ENCODE measurements at regions not wholly inside any gene's neighbourhood (a gene's known extent, or its start where the extent isn't known, plus 50 kb on each side); places are given as distances from the start of the nearest gene placed in this dataset.

DNA sequence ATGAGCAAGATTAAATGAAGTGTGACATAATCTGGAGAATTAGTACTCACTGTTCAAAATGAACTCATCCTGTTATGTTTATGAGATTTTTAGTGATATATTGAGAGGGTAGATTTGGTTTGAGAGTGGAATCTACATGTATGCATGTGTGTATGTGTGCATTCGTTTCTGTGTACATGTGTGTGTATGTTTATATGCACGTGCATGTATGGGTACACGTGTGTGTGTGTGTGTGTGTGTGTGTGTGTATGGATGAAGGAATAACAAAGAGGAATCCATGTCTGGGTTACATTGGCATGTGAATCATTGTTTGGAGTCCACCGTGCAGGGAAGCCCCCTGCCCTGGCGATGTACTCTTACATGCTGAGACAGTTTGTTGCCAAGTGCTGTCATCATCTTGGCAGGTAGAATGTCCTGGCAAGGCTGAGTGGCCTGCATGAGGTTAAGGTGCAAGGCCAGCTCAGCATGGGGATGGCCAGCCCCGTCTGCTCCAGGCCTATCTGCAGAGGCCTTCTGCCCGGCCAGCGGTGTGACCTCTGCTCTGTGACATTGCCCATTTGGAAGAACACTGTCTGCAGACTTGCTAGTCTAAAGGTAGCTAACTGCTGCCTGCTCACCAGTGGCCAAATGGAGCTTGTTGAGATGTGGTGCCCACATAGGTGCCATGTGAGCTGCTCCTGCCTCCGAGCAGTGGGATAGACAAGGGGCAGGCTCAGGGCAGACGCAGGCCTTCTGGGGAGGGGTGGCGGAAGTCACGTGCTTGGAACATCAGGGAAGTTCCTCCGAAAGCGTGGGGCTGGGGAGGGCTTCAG lies 222.3 kb downstream of the TEX29 start:
- Histone ChIP-seq H3K4me3 (ENCODE audit: low read depth, low read length, poor library complexity, severe bottlenecking) (no peak overlapping the region), H3K4me1 (ENCODE audit: insufficient read depth, low read length, poor library complexity, severe bottlenecking) (no peaks in the 10 kb centered on the region), H3K27me3 (replicated peaks; ENCODE audit: insufficient read depth, low read depth, low read length, poor library complexity) (peaks cover 18% of the 10 kb centered on the region), H3K36me3 (ENCODE audit: insufficient read depth, low read length, poor library complexity, severe bottlenecking) (no peaks in the 10 kb centered on the region), H3K9me3 (ENCODE audit: low read depth, low read length, poor library complexity, severe bottlenecking) (no peaks in the 10 kb centered on the region), H3K27ac (ENCODE audit: low read depth, low read length, poor library complexity, severe bottlenecking) (no peak overlapping the region)
- intact Hi-C loops (cut with micrococcal nuclease; ENCODE audit: unreplicated experiment): no loop called here
- DNase-seq (ENCODE audit: low spot score): no peak
- ChIA-PET CTCF (no interaction called here), POLR2A (ENCODE audit: low non-redundant PET) (no interaction called here)
- no TSS peak for BruUV-seq (replicated peaks)
- TF ChIP-seq, protein P1, sequence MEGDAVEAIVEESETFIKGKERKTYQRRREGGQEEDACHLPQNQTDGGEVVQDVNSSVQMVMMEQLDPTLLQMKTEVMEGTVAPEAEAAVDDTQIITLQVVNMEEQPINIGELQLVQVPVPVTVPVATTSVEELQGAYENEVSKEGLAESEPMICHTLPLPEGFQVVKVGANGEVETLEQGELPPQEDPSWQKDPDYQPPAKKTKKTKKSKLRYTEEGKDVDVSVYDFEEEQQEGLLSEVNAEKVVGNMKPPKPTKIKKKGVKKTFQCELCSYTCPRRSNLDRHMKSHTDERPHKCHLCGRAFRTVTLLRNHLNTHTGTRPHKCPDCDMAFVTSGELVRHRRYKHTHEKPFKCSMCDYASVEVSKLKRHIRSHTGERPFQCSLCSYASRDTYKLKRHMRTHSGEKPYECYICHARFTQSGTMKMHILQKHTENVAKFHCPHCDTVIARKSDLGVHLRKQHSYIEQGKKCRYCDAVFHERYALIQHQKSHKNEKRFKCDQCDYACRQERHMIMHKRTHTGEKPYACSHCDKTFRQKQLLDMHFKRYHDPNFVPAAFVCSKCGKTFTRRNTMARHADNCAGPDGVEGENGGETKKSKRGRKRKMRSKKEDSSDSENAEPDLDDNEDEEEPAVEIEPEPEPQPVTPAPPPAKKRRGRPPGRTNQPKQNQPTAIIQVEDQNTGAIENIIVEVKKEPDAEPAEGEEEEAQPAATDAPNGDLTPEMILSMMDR (conservative IDR thresholded peaks at IDR 0.05; ENCODE audit: low read depth, low read length): no peak
- no peak for TF ChIP-seq EZH2 (IDR thresholded peaks at IDR 0.05; ENCODE audit: borderline replicate concordance, low read depth, low read length, poor library complexity, severe bottlenecking)

DNA sequence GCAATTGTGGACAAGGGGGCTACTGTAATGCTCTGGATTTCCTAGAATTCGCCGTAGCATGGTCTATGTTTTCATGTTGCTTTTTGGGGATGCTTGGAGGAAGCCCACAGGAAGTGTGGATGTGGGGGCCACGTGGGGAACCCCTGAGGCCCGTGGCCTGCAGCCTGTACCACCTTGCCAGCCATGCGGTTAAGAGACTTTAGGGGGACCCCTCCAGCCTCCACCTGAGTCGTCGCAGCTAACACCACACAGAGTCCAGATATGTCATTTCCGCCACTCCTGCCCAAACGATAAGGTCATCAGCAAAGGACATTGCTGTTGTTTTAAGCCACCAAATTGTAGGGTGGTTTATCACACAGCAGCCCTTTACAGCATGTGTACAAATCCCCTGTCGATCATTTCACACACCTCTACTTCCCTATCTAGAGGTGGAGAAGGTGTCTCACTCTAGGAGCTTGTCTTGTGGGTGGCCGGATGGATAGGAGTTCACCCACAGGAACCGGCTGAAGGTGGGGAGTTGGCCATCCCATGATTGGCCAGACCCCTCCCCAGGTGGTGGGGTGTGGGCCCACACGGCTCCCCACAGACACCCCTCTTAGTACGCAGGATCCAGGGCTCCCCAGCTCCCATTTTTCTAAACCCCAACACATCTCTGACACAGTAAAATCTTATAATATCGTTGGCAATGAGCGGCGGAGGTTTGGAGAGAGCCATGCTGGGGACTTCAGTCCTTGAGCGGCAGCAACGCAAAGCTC lies 226.7 kb downstream of the TEX29 start:
- ChIA-PET CTCF (no interaction called here), POLR2A (ENCODE audit: low non-redundant PET) (no interaction called here)
- H3K9me3 ChIP-seq (ENCODE audit: low read depth, low read length, poor library complexity, severe bottlenecking): no peaks in the 10 kb centered on the region
- intact Hi-C loops (cut with micrococcal nuclease; ENCODE audit: unreplicated experiment): no loop called here
- DNase-seq (ENCODE audit: low spot score): no peak
- no peaks in the 10 kb centered on the region for H3K36me3 ChIP-seq (ENCODE audit: insufficient read depth, low read length, poor library complexity, severe bottlenecking)
- no TSS peak for BruUV-seq (replicated peaks)
- TF ChIP-seq, protein P1 (conservative IDR thresholded peaks at IDR 0.05; ENCODE audit: low read depth, low read length): no peak
- TF ChIP-seq EZH2 (IDR thresholded peaks at IDR 0.05; ENCODE audit: borderline replicate concordance, low read depth, low read length, poor library complexity, severe bottlenecking): no peak
- no peaks in the 10 kb centered on the region for H3K4me1 ChIP-seq (ENCODE audit: insufficient read depth, low read length, poor library complexity, severe bottlenecking)
- peaks cover 3% of the 10 kb centered on the region for H3K27me3 ChIP-seq (replicated peaks; ENCODE audit: insufficient read depth, low read depth, low read length, poor library complexity)
- H3K4me3 ChIP-seq (ENCODE audit: low read depth, low read length, poor library complexity, severe bottlenecking): no peak overlapping the region
- H3K27ac ChIP-seq (ENCODE audit: low read depth, low read length, poor library complexity, severe bottlenecking): no peak overlapping the region

DNA sequence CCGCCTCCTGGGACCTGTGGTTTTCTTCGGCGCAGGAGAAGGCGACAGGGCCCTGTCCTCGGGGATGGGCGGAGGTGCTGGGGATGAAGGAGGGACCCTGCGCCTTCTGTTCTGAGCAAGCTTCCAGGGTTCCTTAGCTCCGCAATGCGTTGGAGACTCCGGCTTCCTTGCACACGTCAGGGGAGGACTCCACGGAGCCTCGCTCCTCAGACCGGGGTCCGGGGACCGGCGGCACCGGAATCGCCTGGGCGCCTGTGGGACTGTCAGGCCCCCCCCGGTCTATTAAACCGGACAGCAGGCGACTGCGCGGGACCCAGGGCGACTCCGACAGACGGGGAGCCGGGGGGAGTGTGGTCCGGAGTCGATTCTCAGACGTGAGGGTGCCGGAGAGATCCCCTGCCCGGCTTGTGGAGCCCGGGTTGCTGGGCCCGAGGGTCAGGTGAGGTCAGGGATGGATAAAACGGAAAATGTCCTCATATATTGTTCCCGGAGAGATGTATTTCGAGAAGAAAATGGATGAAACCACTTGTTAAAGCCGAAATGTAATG lies 227.4 kb downstream of the TEX29 start:
- H3K27ac ChIP-seq (ENCODE audit: low read depth, low read length, poor library complexity, severe bottlenecking): no peak overlapping the region
- intact Hi-C loops (cut with micrococcal nuclease; ENCODE audit: unreplicated experiment): no loop called here
- DNase-seq (ENCODE audit: low spot score): no peak
- ChIA-PET POLR2A (ENCODE audit: low non-redundant PET) (no interaction called here), CTCF (no interaction called here)
- BruUV-seq (replicated peaks): no TSS peak
- no peak for TF ChIP-seq EZH2 (IDR thresholded peaks at IDR 0.05; ENCODE audit: borderline replicate concordance, low read depth, low read length, poor library complexity, severe bottlenecking)
- TF ChIP-seq, protein P1 (conservative IDR thresholded peaks at IDR 0.05; ENCODE audit: low read depth, low read length): no peak
- H3K4me1 ChIP-seq (ENCODE audit: insufficient read depth, low read length, poor library complexity, severe bottlenecking): no peaks in the 10 kb centered on the region
- H3K9me3 ChIP-seq (ENCODE audit: low read depth, low read length, poor library complexity, severe bottlenecking): no peaks in the 10 kb centered on the region
- no peaks in the 10 kb centered on the region for H3K36me3 ChIP-seq (ENCODE audit: insufficient read depth, low read length, poor library complexity, severe bottlenecking)
- peaks cover 10% of the 10 kb centered on the region for H3K27me3 ChIP-seq (replicated peaks; ENCODE audit: insufficient read depth, low read depth, low read length, poor library complexity)
- H3K4me3 ChIP-seq (ENCODE audit: low read depth, low read length, poor library complexity, severe bottlenecking): no peak overlapping the region
